ENCODE measurements at regions not wholly inside any gene's neighbourhood (a gene's known extent, or its start where the extent isn't known, plus 50 kb on each side); places are given as distances from the start of the nearest gene placed in this dataset.
"Not testable (repeated sequence)": the region's sequence is repeated elsewhere in the genome, so short reads cannot be mapped to it uniquely, and the experiment has no call there.

GRCh38 chr16:33623535-33624077 is 164.2 kb downstream of the TP53TG3F start:
- not testable (repeated sequence) for TF ChIP-seq CTCF (IDR thresholded peaks at IDR 0.05 in 2 of 3, conservative IDR thresholded peaks at IDR 0.05 in 1 of 3; ENCODE audit: insufficient read depth in 2 of 3, low read depth in 1 of 3, low read length in 3 of 3); WHSC1 (IDR thresholded peaks at IDR 0.05; ENCODE audit: low read length); ZFP36 (IDR thresholded peaks at IDR 0.05; ENCODE audit: low read depth, low read length, partially characterized antibody); HDAC2 (IDR thresholded peaks at IDR 0.05); FOXA1 (IDR thresholded peaks at IDR 0.05; ENCODE audit: borderline replicate concordance); POLR2A (conservative IDR thresholded peaks at IDR 0.05); USF2 (CRISPR knock-in tag; IDR thresholded peaks at IDR 0.05); SMARCA4 (IDR thresholded peaks at IDR 0.05); NFE2L1 (tag; IDR thresholded peaks at IDR 0.05; ENCODE audit: borderline replicate concordance, low read depth); REST (IDR thresholded peaks at IDR 0.05; ENCODE audit: borderline replicate concordance); REST (CRISPR knock-in tag; IDR thresholded peaks at IDR 0.05; ENCODE audit: low read depth); TCFL5 (CRISPR knock-in tag; conservative IDR thresholded peaks at IDR 0.05); RUNX1 (IDR thresholded peaks at IDR 0.05; ENCODE audit: low read depth)

Measured in K562 (cell line).